ENCODE measurements at regions not wholly inside any gene's neighbourhood (a gene's known extent, or its start where the extent isn't known, plus 50 kb on each side); places are given as distances from the start of the nearest gene placed in this dataset.

DNA sequence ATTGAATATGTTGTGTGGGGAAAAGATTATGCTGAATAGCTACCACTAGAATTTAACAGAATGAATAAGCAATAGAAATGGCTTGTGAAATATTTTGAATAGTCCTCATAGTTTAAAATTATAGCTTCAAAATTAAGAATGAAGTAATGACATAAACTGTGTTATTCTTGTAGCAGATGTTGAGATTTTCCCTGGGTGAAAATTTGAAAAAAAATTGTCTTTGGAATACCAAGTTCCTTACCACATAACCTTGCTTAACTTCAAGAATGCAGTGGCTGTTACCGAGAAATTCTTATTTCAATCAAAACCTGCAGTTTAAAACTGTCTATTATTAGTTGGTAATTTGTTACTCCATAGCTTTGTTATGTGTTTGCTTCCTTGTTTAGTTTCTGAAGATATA, 1268.6 kb downstream of the RAPGEF2 start:
- TF ChIP-seq, protein P1, sequence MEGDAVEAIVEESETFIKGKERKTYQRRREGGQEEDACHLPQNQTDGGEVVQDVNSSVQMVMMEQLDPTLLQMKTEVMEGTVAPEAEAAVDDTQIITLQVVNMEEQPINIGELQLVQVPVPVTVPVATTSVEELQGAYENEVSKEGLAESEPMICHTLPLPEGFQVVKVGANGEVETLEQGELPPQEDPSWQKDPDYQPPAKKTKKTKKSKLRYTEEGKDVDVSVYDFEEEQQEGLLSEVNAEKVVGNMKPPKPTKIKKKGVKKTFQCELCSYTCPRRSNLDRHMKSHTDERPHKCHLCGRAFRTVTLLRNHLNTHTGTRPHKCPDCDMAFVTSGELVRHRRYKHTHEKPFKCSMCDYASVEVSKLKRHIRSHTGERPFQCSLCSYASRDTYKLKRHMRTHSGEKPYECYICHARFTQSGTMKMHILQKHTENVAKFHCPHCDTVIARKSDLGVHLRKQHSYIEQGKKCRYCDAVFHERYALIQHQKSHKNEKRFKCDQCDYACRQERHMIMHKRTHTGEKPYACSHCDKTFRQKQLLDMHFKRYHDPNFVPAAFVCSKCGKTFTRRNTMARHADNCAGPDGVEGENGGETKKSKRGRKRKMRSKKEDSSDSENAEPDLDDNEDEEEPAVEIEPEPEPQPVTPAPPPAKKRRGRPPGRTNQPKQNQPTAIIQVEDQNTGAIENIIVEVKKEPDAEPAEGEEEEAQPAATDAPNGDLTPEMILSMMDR (optimal IDR thresholded peaks at IDR 0.05 in 1 of 3, IDR thresholded peaks at IDR 0.05 in 1 of 3, conservative IDR thresholded peaks at IDR 0.05 in 1 of 3; ENCODE audit: extremely low read depth in 1 of 3, insufficient read depth in 2 of 3, low read length in 3 of 3): no peak
- no peak for TF ChIP-seq EZH2 (IDR thresholded peaks at IDR 0.05; ENCODE audit: low read length)

All from keratinocyte (primary cell).